HG02938 (cell line): ENCODE measurements at regions not wholly inside any gene's neighbourhood (a gene's known extent, or its start where the extent isn't known, plus 50 kb on each side); places are given as distances from the start of the nearest gene placed in this dataset.

Experiments used
- ATAC-seq: cut with Tn5 transposase; IDR thresholded peaks from one replicate; pipeline ENCODE4 v1.9.1; 2021; ENCODE audit warnings: mild to moderate bottlenecking, moderate library complexity; ENCODE audit not compliant: unreplicated experiment

GRCh38 chr2:21469158-21469557, 345.4 kb downstream of the TDRD15 start:
- no peak for ATAC-seq

- ATAC-seq: no peak
These were observed 345.8 kb downstream of the TDRD15 start for GRCh38 chr2:21469564-21469963.

- no peak for ATAC-seq
These were observed 356.4 kb downstream of the TDRD15 start for GRCh38 chr2:21480162-21480561.

- no peak for ATAC-seq
These were observed 360.9 kb downstream of the TDRD15 start for GRCh38 chr2:21484643-21485042.

GRCh38 chr2:21486445-21486844, 362.7 kb downstream of the TDRD15 start:
- ATAC-seq: no peak

- ATAC-seq: no peak
These were observed 365.3 kb downstream of the TDRD15 start for GRCh38 chr2:21489080-21489479.

GRCh38 chr2:21498016-21498415, 374.2 kb downstream of the TDRD15 start:
- ATAC-seq: no peak

- ATAC-seq: no peak
These were observed 376.7 kb downstream of the TDRD15 start for GRCh38 chr2:21500401-21500945.

GRCh38 chr2:21501376-21502027, 377.7 kb downstream of the TDRD15 start:
- ATAC-seq: no peak

- ATAC-seq: no peak
These were observed 392.1 kb downstream of the TDRD15 start for GRCh38 chr2:21515903-21516302.

- no peak for ATAC-seq
These were observed 395.6 kb downstream of the TDRD15 start for GRCh38 chr2:21519412-21519811.

GRCh38 chr2:21519821-21520220, 396.1 kb downstream of the TDRD15 start:
- ATAC-seq: no peak

GRCh38 chr2:21535826-21536225, 412.1 kb downstream of the TDRD15 start:
- no peak for ATAC-seq

GRCh38 chr2:21539685-21540084, 415.9 kb downstream of the TDRD15 start:
- ATAC-seq: no peak

GRCh38 chr2:21543630-21544029, 419.9 kb downstream of the TDRD15 start:
- ATAC-seq: no peak

GRCh38 chr2:21544392-21544791, 420.6 kb downstream of the TDRD15 start:
- no peak for ATAC-seq

- no peak for ATAC-seq
These were observed 429.2 kb downstream of the TDRD15 start for GRCh38 chr2:21552981-21553380.

GRCh38 chr2:21559351-21559750, 435.6 kb downstream of the TDRD15 start:
- no peak for ATAC-seq

- ATAC-seq: no peak
These were observed 438.2 kb downstream of the TDRD15 start for GRCh38 chr2:21561965-21562364.

GRCh38 chr2:21567395-21567794, 443.6 kb downstream of the TDRD15 start:
- ATAC-seq: no peak

GRCh38 chr2:21571686-21572085, 447.9 kb downstream of the TDRD15 start:
- no peak for ATAC-seq

- ATAC-seq: no peak
These were observed 456.6 kb downstream of the TDRD15 start for GRCh38 chr2:21580391-21580790.

GRCh38 chr2:21585881-21586280, 462.1 kb downstream of the TDRD15 start:
- no peak for ATAC-seq
